ENCODE measurements at regions not wholly inside any gene's neighbourhood (a gene's known extent, or its start where the extent isn't known, plus 50 kb on each side); places are given as distances from the start of the nearest gene placed in this dataset.

DNA sequence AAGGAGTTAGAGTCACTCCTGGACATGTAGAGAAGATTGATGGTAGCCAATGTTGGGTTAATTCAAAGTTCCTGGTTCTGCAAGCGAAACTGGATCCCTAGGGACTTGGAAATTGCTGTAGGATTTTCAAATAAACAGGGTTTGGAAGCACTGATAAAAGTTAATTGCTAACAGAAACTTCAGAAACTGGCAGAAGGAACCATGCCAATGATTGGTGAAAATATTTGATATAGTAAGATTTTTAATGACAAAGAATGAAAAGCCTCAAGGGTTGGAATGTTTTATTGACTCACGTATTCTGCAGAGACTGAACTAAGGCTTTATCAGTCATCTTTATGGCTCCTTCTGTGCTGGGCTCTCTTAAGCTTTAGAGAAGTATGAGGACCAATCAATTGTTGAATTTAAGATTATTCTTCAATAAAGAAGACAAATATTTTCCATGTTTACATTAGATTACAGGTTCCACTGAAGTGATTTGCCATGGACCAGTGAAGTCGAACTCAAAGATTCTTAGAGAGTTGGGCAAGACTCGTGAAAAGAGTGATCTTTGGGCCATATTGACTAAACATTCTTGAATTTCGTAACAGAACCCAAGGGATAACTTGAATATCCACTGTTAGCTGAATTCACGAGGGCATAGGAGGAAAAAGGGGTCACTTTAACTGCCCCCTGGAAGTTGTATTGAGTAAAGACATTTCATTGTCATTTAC lies 371.4 kb downstream of the HDGFL1 start:
- H3K4me3 ChIP-seq (ENCODE audit: low read depth, low read length), result no peak overlapping the region
- ChIA-PET POLR2A (interaction anchor here (0.8 kb wide), 1 partner anchor 489 kb away, joined by 4 read pairs; no protein-coding TSS in a partner anchor), CTCF (interaction anchor here (1.1 to 1.4 kb wide), 2 partner anchors 14 to 34 kb away, joined by 3 to 4 read pairs; no protein-coding TSS in a partner anchor)
- TF ChIP-seq, protein P1, sequence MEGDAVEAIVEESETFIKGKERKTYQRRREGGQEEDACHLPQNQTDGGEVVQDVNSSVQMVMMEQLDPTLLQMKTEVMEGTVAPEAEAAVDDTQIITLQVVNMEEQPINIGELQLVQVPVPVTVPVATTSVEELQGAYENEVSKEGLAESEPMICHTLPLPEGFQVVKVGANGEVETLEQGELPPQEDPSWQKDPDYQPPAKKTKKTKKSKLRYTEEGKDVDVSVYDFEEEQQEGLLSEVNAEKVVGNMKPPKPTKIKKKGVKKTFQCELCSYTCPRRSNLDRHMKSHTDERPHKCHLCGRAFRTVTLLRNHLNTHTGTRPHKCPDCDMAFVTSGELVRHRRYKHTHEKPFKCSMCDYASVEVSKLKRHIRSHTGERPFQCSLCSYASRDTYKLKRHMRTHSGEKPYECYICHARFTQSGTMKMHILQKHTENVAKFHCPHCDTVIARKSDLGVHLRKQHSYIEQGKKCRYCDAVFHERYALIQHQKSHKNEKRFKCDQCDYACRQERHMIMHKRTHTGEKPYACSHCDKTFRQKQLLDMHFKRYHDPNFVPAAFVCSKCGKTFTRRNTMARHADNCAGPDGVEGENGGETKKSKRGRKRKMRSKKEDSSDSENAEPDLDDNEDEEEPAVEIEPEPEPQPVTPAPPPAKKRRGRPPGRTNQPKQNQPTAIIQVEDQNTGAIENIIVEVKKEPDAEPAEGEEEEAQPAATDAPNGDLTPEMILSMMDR (IDR thresholded peaks at IDR 0.05; ENCODE audit: insufficient read depth, low read length, missing control alignments), result no peak
- DNase-seq (ENCODE audit: low read depth, low spot score), result peak; percentile 64

DNA sequence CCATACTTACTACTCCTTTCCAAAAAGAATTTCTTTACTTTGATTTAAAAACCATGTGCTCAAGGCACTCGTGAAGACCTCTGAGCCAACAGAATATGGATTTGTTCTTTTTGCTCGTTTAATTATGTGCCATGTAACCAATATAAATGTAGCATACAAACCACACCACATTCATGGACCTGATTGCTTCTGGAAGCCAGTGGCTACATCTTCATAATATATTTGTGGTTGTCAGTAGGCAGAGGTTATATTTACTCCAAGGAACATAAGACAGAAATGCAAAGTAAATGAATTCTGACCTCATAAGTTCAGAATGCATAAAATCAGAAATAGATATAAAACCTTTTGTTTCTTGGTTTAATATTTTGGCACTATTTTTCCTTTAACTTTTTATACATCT lies 373.0 kb downstream of the HDGFL1 start:
- TF ChIP-seq, protein P1 (IDR thresholded peaks at IDR 0.05; ENCODE audit: insufficient read depth, low read length, missing control alignments), result no peak
- H3K4me3 ChIP-seq (ENCODE audit: low read depth, low read length), result no peak overlapping the region
- CTCF ChIA-PET, result no interaction called here
- POLR2A ChIA-PET, result no interaction called here
- DNase-seq (ENCODE audit: low read depth, low spot score), result no peak

DNA sequence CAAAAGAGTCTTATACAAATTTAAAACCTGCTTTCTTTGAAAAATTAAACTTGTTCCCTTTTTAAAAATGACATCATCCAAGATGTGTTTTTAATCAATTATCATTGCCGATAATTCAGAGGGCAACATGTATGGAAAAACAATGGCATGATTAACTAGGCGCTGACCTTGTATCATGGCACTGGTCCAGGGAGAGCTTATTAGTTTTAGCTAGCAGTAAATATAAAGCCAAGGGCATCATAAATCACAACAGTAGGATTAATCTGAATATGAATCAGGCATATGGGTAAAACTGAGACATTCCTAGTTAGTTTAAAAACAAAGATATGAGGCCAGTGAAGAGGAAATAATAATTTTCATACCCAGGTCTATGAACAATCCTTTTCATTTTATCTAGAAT lies 374.0 kb downstream of the HDGFL1 start:
- DNase-seq (ENCODE audit: low read depth, low spot score), result no peak
- TF ChIP-seq, protein P1 (IDR thresholded peaks at IDR 0.05; ENCODE audit: insufficient read depth, low read length, missing control alignments), result no peak
- H3K4me3 ChIP-seq (ENCODE audit: low read depth, low read length), result no peak overlapping the region
- ChIA-PET CTCF (no interaction called here), POLR2A (no interaction called here)

DNA sequence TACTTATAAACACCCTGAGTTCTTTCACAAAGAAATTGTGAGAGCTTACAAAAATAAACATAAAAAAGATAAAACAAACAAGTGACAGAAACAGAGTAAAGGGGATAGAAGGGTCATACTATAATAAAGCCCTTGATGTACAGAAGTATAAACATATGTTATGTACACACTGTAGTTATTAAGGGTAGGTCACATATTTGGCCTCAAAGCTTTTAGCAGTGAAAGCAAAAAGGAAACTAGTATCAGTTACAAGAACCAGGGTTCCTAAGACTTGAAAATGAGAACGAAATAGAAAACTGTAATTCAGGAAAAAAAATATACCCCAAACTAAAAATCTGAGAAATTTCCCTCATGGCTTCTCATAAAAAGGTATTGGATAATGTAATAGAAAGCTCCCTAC lies 380.6 kb downstream of the HDGFL1 start:
- CTCF ChIA-PET, result interaction anchor here (1.3 kb wide), 1 partner anchor 44 kb away, joined by 4 read pairs; no protein-coding TSS in a partner anchor
- H3K4me3 ChIP-seq (ENCODE audit: low read depth, low read length), result no peak overlapping the region
- POLR2A ChIA-PET, result interaction anchor here (0.5 kb wide), 1 partner anchor 48 kb away, joined by 5 read pairs; no protein-coding TSS in a partner anchor
- no peak for DNase-seq (ENCODE audit: low read depth, low spot score)
- TF ChIP-seq, protein P1 (IDR thresholded peaks at IDR 0.05; ENCODE audit: insufficient read depth, low read length, missing control alignments), result no peak

DNA sequence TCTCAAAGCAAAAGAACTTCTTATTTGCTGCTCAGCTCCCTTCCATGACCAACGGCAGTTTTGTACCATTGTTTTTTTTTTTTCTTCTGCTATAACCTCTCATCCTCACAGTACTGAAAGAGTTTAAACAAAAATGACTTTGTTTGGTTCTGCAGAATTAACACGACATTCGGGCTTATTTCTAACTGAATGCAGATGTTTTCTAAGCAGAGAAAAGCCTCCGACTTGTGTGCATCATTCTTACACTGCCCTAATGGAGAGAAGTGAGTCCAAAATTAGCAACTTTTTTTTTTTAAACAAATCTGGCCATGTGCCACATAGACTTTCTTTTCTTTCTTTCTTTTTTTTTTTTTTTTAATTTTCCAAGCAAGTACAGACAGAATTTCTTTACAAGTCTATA lies 382.7 kb downstream of the HDGFL1 start:
- TF ChIP-seq, protein P1 (IDR thresholded peaks at IDR 0.05; ENCODE audit: insufficient read depth, low read length, missing control alignments), result no peak
- no peak for DNase-seq (ENCODE audit: low read depth, low spot score)
- POLR2A ChIA-PET, result no interaction called here
- no peak overlapping the region for H3K4me3 ChIP-seq (ENCODE audit: low read depth, low read length)
- CTCF ChIA-PET, result interaction anchor here (0.8 to 1.0 kb wide), 3 partner anchors 9 to 495 kb away, joined by 3 to 6 read pairs (median 3); no protein-coding TSS in a partner anchor

DNA sequence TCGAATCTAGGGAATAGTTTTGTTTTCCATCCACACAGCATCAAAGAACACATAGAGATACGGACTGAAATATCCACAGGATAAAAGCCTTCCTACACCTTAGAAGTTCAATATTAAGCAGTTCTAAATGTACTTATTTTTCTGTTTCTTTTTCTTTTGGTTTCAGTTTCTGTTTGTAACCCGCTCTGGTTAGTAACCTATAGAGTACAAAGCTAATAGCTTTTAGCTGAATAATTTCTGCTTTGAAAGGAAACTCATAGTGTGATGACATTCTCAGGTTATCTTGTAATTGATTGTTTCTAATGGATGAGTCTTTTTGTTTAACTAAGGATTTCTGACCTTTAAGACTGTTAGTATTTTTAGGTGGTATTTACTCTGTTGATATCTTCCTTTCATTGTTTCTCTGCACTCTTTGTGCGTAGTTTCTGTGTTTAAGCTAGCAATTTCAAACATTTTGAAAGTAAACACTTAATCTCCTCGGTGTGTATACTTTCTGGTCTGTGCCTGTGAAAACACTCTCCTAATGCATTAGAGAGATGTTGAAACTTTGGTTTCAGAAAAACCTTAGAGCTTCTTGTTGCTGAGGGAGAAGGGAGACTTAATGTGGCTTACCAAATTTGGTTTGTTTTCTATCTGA lies 385.5 kb downstream of the HDGFL1 start:
- POLR2A ChIA-PET, result interaction anchor here (0.6 kb wide), 1 partner anchor 1361 kb away, joined by 5 read pairs; no protein-coding TSS in a partner anchor
- H3K4me3 ChIP-seq (ENCODE audit: low read depth, low read length), result no peak overlapping the region; the same call in 1 of the 2 replicates
- CTCF ChIA-PET, result interaction anchor here (0.7 kb wide), 1 partner anchor 15 kb away, joined by 3 read pairs; no protein-coding TSS in a partner anchor
- no peak for DNase-seq (ENCODE audit: low read depth, low spot score)
- TF ChIP-seq, protein P1 (IDR thresholded peaks at IDR 0.05; ENCODE audit: insufficient read depth, low read length, missing control alignments), result no peak
